ENCODE measurements at regions not wholly inside any gene's neighbourhood (a gene's known extent, or its start where the extent isn't known, plus 50 kb on each side); places are given as distances from the start of the nearest gene placed in this dataset.

- POLR2A ChIA-PET = no interaction called here
- FAIRE-seq = no peak
- no peak for ATAC-seq
- Histone ChIP-seq H3K4me3 (replicated peaks in 1 of 3; ENCODE audit: insufficient read depth in 1 of 3, low read depth in 2 of 3, low read length in 3 of 3) (no peak overlapping the region), H3K27ac (ENCODE audit: extremely low read length, insufficient read depth, low read length) (no peak overlapping the region), H3K9ac (ENCODE audit: insufficient read depth, low read depth, low read length) (no peak overlapping the region), H2AFZ (ENCODE audit: low read length) (no peak overlapping the region), H3K9me3 (ENCODE audit: low read length) (no peaks in the 10 kb centered on the region), H3K4me2 (ENCODE audit: low read depth, low read length) (no peak overlapping the region), H3K27me3 (ENCODE audit: control insufficient read depth in 1 of 2, insufficient read depth in 2 of 2, low read length in 2 of 2) (no peaks in the 10 kb centered on the region), H4K20me1 (ENCODE audit: insufficient read depth, low read length) (no peaks in the 10 kb centered on the region), H3K36me3 (replicated peaks in 1 of 2; ENCODE audit: control insufficient read depth in 1 of 2, insufficient read depth in 2 of 2, low read length in 2 of 2) (no peaks in the 10 kb centered on the region), H3K4me1 (ENCODE audit: insufficient read depth, low read length) (no peaks in the 10 kb centered on the region), H3K79me2 (ENCODE audit: insufficient read depth, low read length) (no peaks in the 10 kb centered on the region)
- BruUV-seq (replicated peaks) = no TSS peak
- intact Hi-C loops (cut with micrococcal nuclease; ENCODE audit: unreplicated experiment) = no loop called here
- CTCF ChIA-PET (ENCODE audit: low intra/inter-chr PET ratio, low total read pairs) = no interaction called here
- no peak for DNase-seq (ENCODE audit: low spot score)
- 32% methylated on average over 9 of the region's 9 CpGs for WGBS (ENCODE audit: low lambda C conversion rate)
- in situ Hi-C loops (cut with HindIII; ENCODE audit: extremely low pct_ligation_motif_present, low pct_unique_long_range_greater_than_20kb) = no loop called here
- TF ChIP-seq GPBP1L1 (CRISPR knock-in tag; IDR thresholded peaks at IDR 0.05) = no peak
- no peak for TF ChIP-seq MAF1 (CRISPR knock-in tag; IDR thresholded peaks at IDR 0.05; ENCODE audit: borderline replicate concordance)
- no peak for TF ChIP-seq ZNF607 (CRISPR knock-in tag; IDR thresholded peaks at IDR 0.05; ENCODE audit: borderline replicate concordance)
- TF ChIP-seq ZBTB3 (CRISPR knock-in tag; IDR thresholded peaks at IDR 0.05; ENCODE audit: borderline replicate concordance, low read depth) = no peak
- TF ChIP-seq ZNF44 (CRISPR knock-in tag; IDR thresholded peaks at IDR 0.05) = no peak
- TF ChIP-seq HNF1B (CRISPR knock-in tag; IDR thresholded peaks at IDR 0.05) = no peak
- no peak for TF ChIP-seq ZBTB49 (CRISPR knock-in tag; IDR thresholded peaks at IDR 0.05; ENCODE audit: borderline replicate concordance)
- TF ChIP-seq ZNF414 (CRISPR knock-in tag; IDR thresholded peaks at IDR 0.05) = no peak
- no peak for TF ChIP-seq TFAP4 (IDR thresholded peaks at IDR 0.05; ENCODE audit: borderline replicate concordance, low read depth)
- TF ChIP-seq ATF1 (CRISPR knock-in tag; IDR thresholded peaks at IDR 0.05) = no peak
- no peak for TF ChIP-seq ZNF703 (CRISPR knock-in tag; IDR thresholded peaks at IDR 0.05; ENCODE audit: borderline replicate concordance)
- TF ChIP-seq EEA1 (CRISPR knock-in tag; IDR thresholded peaks at IDR 0.05; ENCODE audit: borderline replicate concordance) = no peak
- no peak for TF ChIP-seq ZBTB37 (CRISPR knock-in tag; IDR thresholded peaks at IDR 0.05)
- TF ChIP-seq ZNF678 (CRISPR knock-in tag; IDR thresholded peaks at IDR 0.05) = no peak
Observed at GRCh38 chr6:76631622-76632021, 559.2 kb upstream of the IMPG1 start.

All from HepG2 (cell line).